ENCODE measurements at regions not wholly inside any gene's neighbourhood (a gene's known extent, or its start where the extent isn't known, plus 50 kb on each side); places are given as distances from the start of the nearest gene placed in this dataset.

DNA sequence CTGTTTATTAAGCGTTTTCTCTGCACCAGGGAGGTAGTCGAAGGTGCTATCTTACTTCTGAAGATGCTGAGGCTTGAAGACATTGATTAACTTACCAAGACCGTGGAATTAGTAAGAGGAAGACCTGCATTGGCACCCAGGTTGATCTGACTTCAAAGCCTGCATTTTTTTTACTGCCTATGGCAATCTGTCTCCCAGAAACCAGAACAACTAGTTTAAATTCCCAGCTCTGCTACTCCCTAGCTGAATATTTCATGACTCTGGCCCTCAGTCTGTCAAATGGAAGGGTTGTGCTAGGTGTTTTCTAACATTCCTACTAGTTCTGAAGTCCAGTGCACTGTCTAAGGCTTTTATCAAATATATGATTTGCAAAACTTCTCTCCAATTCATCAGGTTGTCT lies 52.0 kb upstream of the GRAMD1B start:
- TF ChIP-seq, protein P1, sequence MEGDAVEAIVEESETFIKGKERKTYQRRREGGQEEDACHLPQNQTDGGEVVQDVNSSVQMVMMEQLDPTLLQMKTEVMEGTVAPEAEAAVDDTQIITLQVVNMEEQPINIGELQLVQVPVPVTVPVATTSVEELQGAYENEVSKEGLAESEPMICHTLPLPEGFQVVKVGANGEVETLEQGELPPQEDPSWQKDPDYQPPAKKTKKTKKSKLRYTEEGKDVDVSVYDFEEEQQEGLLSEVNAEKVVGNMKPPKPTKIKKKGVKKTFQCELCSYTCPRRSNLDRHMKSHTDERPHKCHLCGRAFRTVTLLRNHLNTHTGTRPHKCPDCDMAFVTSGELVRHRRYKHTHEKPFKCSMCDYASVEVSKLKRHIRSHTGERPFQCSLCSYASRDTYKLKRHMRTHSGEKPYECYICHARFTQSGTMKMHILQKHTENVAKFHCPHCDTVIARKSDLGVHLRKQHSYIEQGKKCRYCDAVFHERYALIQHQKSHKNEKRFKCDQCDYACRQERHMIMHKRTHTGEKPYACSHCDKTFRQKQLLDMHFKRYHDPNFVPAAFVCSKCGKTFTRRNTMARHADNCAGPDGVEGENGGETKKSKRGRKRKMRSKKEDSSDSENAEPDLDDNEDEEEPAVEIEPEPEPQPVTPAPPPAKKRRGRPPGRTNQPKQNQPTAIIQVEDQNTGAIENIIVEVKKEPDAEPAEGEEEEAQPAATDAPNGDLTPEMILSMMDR (IDR thresholded peaks at IDR 0.05; ENCODE audit: extremely low read depth, missing control alignments), result no peak
- no peak for DNase-seq (ENCODE audit: low spot score)

DNA sequence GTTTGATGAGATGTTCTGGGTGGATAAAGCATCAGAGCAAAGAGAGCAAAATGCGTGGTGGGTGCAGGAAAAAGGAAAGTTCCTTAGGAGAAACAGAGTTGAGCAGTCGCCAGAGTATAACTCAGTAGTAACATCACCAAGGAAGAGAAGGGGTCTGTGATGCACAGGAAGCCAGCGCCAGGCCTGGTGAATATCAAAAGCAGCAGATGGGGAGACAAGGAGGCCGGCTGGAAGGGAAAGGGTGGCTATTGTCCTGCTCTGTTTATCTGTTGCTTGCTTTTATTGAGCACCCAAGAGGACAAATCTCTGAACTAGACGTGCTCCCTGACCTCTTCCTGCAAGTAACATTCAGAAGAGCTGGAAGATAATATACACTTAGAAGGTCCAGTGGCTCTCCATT lies 52.7 kb upstream of the GRAMD1B start:
- no peak for DNase-seq (ENCODE audit: low spot score)
- TF ChIP-seq, protein P1 (IDR thresholded peaks at IDR 0.05; ENCODE audit: extremely low read depth, missing control alignments), result no peak

- DNase-seq (ENCODE audit: low spot score), result no peak
- TF ChIP-seq, protein P1 (IDR thresholded peaks at IDR 0.05; ENCODE audit: extremely low read depth, missing control alignments), result no peak
These were observed 54.2 kb upstream of the GRAMD1B start for GRCh38 chr11:123375832-123376231.

GRCh38 chr11:123374622-123374968 lies 55.5 kb upstream of the GRAMD1B start:
- DNase-seq (ENCODE audit: low spot score), result no peak

GRCh38 chr11:123373754-123374621 lies 56.1 kb upstream of the GRAMD1B start:
- DNase-seq (ENCODE audit: low spot score), result no peak
- TF ChIP-seq, protein P1 (IDR thresholded peaks at IDR 0.05; ENCODE audit: extremely low read depth, missing control alignments), result no peak

More at GRCh38 chr11:123374622-123374968, 55.5 kb upstream of the GRAMD1B start:
- TF ChIP-seq, protein P1 (IDR thresholded peaks at IDR 0.05; ENCODE audit: extremely low read depth, missing control alignments), result no peak

DNA sequence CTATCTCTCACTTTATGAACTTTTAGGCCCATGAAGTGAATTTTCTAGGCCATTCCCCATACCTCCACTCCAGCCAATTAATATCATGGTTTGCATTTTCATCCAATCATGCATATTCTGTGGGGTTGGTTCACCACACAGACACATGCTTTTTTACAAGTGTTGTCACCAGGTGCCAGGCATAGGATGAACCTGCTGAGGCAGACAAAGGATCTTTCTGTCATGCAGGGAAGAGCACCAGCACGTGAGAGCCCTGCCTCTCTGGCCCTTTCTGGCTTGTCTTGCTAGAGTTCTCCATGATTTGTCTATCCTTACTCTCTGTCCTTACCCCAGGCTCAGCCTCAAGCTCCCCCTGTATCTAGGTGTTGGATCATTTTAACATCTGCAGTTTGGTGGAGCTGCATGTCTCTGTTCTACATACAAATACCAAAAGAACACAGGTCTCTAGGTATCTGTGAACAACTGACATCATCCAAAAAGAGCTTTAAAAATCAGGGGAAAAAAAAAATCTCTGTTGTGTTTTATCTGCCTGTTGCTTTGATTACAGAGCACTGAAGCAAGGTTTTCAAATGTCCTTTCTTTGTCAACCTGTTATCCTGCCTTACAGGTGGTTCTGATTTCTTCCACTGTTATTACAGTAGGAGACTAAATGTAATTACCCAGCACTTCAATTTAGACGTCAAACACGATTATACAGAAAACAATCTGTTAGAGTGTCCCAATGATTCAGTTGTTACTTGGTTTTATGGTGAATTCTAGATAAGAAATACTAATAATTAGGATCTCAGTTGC lies 58.4 kb upstream of the GRAMD1B start:
- DNase-seq (ENCODE audit: low spot score), result no peak
- TF ChIP-seq, protein P1 (IDR thresholded peaks at IDR 0.05; ENCODE audit: extremely low read depth, missing control alignments), result no peak

DNA sequence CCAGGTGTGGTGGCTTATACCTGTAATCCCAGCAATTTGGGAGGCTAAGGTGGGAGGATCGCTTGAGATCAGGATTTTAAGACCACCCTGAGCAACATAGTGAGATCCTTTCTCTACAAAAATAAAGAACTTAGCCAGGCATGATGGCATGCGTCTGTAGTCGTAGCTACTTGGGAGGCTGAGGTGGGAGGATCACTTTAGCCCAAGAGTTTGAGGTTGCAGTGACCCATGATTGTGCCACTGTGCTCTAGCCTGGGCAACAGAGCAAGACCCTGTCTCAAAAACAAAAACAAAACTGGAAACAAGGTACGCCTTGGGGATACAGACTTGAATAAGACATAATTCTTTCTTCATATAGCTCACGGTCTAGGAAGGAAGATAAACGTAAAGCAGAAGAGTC lies 63.1 kb upstream of the GRAMD1B start:
- TF ChIP-seq, protein P1 (IDR thresholded peaks at IDR 0.05; ENCODE audit: extremely low read depth, missing control alignments), result no peak
- no peak for DNase-seq (ENCODE audit: low spot score)

Measured in GM20000 (cell line).